ENCODE measurements at regions not wholly inside any gene's neighbourhood (a gene's known extent, or its start where the extent isn't known, plus 50 kb on each side); places are given as distances from the start of the nearest gene placed in this dataset.

- no peak overlapping the region for H3K4me3 ChIP-seq
- no peaks in the 10 kb centered on the region for H3K9me3 ChIP-seq (replicated peaks in 1 of 3)
- intact Hi-C loops (cut with DNase I) = no loop called here
- 65 to 78% (median 75%) methylated on average over 3 of the region's 3 CpGs for WGBS, 4 donors
- H3K36me3 ChIP-seq (replicated peaks in 1 of 2) = no peaks in the 10 kb centered on the region
- no peak overlapping the region for H3K27ac ChIP-seq
- no peak for DNase-seq
- H3K4me1 ChIP-seq (replicated peaks in 1 of 2) = no peaks in the 10 kb centered on the region
- no peaks in the 10 kb centered on the region for H3K27me3 ChIP-seq
- no peak for TF ChIP-seq POLR2A (IDR thresholded peaks at IDR 0.05)
- TF ChIP-seq CTCF (IDR thresholded peaks at IDR 0.05) = no peak
Measured at GRCh38 chr2:79259296-79259695, 99.7 kb upstream of the REG3A start.

- Histone ChIP-seq H3K4me1 (replicated peaks in 1 of 2) (no peaks in the 10 kb centered on the region), H3K27ac (no peak overlapping the region), H3K36me3 (replicated peaks in 1 of 2) (no peaks in the 10 kb centered on the region), H3K9me3 (replicated peaks in 1 of 3) (no peaks in the 10 kb centered on the region), H3K4me3 (no peak overlapping the region), H3K27me3 (no peaks in the 10 kb centered on the region)
- no peak for TF ChIP-seq POLR2A (IDR thresholded peaks at IDR 0.05)
- TF ChIP-seq CTCF (IDR thresholded peaks at IDR 0.05) = no peak
- WGBS, 4 donors = 65 to 68% (median 67%) methylated on average over 2 of the region's 2 CpGs
- intact Hi-C loops (cut with DNase I) = no loop called here
- no peak for DNase-seq
Measured at GRCh38 chr2:79253243-79253774, 93.8 kb upstream of the REG3A start.

- Histone ChIP-seq H3K36me3 (replicated peaks in 1 of 2) (no peaks in the 10 kb centered on the region), H3K9me3 (replicated peaks in 1 of 3) (no peaks in the 10 kb centered on the region), H3K4me1 (replicated peaks in 1 of 2) (no peaks in the 10 kb centered on the region), H3K4me3 (no peak overlapping the region), H3K27me3 (no peaks in the 10 kb centered on the region), H3K27ac (no peak overlapping the region)
- TF ChIP-seq CTCF (IDR thresholded peaks at IDR 0.05) (no peak), POLR2A (IDR thresholded peaks at IDR 0.05) (no peak)
- intact Hi-C loops (cut with DNase I) = no loop called here
- WGBS, 4 donors = 66 to 78% (median 75%) methylated on average over 5 of the region's 5 CpGs
- no peak for DNase-seq
Measured at GRCh38 chr2:79250656-79251055, 91.1 kb upstream of the REG3A start.

- no peaks in the 10 kb centered on the region for H3K4me1 ChIP-seq (replicated peaks in 1 of 2)
- 74 to 78% (median 76%) methylated on average over 1 of the region's 1 CpG for WGBS, 4 donors
- no peaks in the 10 kb centered on the region for H3K27me3 ChIP-seq
- no peaks in the 10 kb centered on the region for H3K9me3 ChIP-seq (replicated peaks in 1 of 3)
- no peak overlapping the region for H3K27ac ChIP-seq
- intact Hi-C loops (cut with DNase I) = no loop called here
- no peaks in the 10 kb centered on the region for H3K36me3 ChIP-seq (replicated peaks in 1 of 2)
- no peak for DNase-seq
- no peak overlapping the region for H3K4me3 ChIP-seq
- TF ChIP-seq POLR2A (IDR thresholded peaks at IDR 0.05) (no peak), CTCF (IDR thresholded peaks at IDR 0.05) (no peak)
Measured at GRCh38 chr2:79248776-79249175, 89.2 kb upstream of the REG3A start.

All from adrenal gland (tissue), 9 donors.